ENCODE measurements at regions not wholly inside any gene's neighbourhood (a gene's known extent, or its start where the extent isn't known, plus 50 kb on each side); places are given as distances from the start of the nearest gene placed in this dataset.

DNA sequence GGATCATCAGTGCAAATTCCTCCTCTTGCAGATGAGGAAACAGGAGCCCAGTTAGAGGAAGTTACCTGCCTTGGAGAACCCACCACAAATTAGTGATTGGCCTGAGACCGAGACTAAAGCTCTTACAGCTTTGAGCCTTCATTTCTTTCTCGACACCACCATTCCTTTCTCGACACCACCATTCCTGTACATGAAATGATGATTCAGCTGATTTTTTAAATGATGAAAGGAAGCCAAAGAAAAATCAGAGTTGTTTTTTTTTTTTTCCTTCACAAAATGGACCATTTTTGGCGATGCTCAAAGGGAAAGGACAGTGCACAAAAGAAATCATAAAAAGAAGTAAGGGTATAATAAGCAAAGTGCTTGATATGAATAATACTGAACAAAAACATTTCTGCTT, 1080.2 kb upstream of the AUTS2 start:
- Mint-ChIP-seq H3K27me3 (ENCODE audit: insufficient read depth) (no peaks in the 10 kb centered on the region), H3K4me1 (ENCODE audit: low read depth) (no peaks in the 10 kb centered on the region), H3K4me3 (no peak overlapping the region), H3K36me3 (ENCODE audit: low read depth) (no peaks in the 10 kb centered on the region), H3K27ac (no peak overlapping the region), H3K9me3 (peaks cover 60% of the 10 kb centered on the region)
- intact Hi-C loops (cut with micrococcal nuclease) = no loop called here
- no peak for DNase-seq (ENCODE audit: low spot score)

DNA sequence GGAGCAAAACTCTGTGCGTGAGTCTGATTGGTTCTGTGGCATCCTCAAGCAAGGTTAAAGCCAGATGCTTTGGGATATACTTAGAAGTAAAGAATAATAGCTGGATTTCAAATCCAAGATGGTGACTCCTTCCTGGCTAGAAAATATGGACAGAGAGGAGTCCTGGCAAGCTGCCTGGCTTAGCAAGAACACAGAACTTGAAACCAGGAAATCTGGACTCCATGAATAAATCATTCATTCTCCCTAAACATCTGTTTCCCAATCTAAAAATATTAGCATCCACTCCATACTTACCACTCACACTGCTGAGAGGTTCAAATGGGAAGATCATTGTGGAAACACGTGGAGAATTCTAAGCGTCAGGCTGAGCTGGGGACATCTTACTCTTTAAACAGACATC, 1074.1 kb upstream of the AUTS2 start:
- intact Hi-C loops (cut with micrococcal nuclease) = no loop called here
- Mint-ChIP-seq H3K27ac (no peak overlapping the region), H3K4me1 (ENCODE audit: low read depth) (no peaks in the 10 kb centered on the region), H3K36me3 (ENCODE audit: low read depth) (no peaks in the 10 kb centered on the region), H3K27me3 (ENCODE audit: insufficient read depth) (no peaks in the 10 kb centered on the region), H3K4me3 (no peak overlapping the region), H3K9me3 (peaks cover 62% of the 10 kb centered on the region)
- no peak for DNase-seq (ENCODE audit: low spot score)

DNA sequence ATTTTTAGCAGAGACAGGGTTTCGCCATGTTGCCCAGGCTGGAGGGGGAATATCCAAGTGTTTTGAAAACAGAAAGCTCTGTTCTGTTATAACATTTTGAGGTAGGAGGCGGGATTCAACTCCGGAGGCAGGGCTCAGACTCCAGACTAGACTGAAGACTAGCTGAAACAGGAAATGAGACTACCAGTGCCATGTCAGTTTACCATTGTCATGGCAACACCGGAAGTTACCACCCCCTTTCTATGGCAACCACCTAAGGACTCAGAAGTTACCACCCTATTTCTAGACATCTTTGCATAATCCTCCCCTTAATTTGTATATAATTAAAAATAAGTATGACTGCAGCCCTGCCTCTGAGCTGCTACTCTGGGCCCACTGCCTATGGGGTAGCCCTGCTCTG, 1069.1 kb upstream of the AUTS2 start:
- no peaks in the 10 kb centered on the region for H3K36me3 Mint-ChIP-seq (ENCODE audit: low read depth)
- H3K27ac Mint-ChIP-seq = no peak overlapping the region
- no peaks in the 10 kb centered on the region for H3K4me1 Mint-ChIP-seq (ENCODE audit: low read depth)
- intact Hi-C loops (cut with micrococcal nuclease) = no loop called here
- H3K4me3 Mint-ChIP-seq = no peak overlapping the region
- H3K27me3 Mint-ChIP-seq (ENCODE audit: insufficient read depth) = no peaks in the 10 kb centered on the region
- no peak for DNase-seq (ENCODE audit: low spot score)
- peaks cover 45% of the 10 kb centered on the region for H3K9me3 Mint-ChIP-seq

DNA sequence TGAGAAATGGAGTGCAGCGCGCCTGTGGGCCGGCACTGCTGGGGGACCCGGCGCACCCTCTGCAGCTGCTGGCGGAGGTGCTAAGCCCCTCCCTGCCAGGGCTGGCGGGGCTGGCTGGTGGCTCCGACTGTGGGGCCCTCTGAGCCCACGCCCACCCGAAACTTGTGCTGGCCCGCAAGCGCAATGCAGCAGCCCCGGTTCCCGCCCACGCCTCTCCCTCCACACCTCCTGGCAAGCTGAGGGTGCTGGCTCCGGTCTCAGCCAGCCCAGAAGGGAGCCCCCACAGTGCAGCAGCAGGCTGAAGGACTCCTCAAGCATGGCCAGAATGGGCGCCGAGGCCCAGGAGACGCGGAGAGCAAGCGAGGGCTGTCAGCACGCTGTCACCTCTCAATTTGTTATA, 1063.0 kb upstream of the AUTS2 start:
- Mint-ChIP-seq H3K36me3 (ENCODE audit: low read depth) (no peaks in the 10 kb centered on the region), H3K27me3 (ENCODE audit: insufficient read depth) (no peaks in the 10 kb centered on the region), H3K27ac (no peak overlapping the region), H3K4me3 (no peak overlapping the region), H3K4me1 (ENCODE audit: low read depth) (no peaks in the 10 kb centered on the region), H3K9me3 (peaks cover 23% of the 10 kb centered on the region)
- no peak for DNase-seq (ENCODE audit: low spot score)
- intact Hi-C loops (cut with micrococcal nuclease) = no loop called here

DNA sequence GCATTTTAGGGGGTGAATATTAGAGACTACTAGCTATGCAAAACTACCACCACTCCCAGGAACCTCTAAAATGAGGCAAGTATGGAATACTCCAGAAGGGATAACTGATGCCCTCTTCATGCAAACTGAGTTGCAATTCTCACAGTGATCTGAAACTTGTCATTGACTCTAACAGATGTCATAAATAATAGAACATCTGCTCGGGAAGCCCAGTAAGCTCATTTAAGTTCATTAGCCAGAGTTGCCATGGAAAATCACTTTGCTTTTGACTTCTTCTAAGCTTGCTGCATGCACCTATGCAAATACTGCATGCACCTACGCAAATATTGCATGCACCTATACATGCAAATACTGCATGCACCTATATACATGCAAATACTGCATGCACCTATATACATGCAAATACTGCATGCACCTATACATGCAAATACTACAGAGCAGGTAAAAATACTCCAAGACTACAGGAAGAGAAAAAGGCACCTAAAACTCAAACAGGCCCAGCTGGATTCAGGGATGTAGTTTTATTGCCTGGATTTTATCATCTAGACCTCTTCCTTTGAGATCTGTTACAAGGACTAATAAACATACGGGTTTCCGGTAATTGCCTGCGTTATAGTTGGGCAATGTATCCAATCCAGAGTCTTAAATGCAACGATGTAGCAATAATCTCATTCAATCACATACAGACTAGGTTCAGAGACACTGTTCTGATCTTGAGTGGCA, 1061.1 kb upstream of the AUTS2 start:
- Mint-ChIP-seq H3K4me3 (no peak overlapping the region), H3K27ac (no peak overlapping the region), H3K4me1 (ENCODE audit: low read depth) (no peaks in the 10 kb centered on the region), H3K9me3 (peaks cover 32% of the 10 kb centered on the region), H3K27me3 (ENCODE audit: insufficient read depth) (no peaks in the 10 kb centered on the region), H3K36me3 (ENCODE audit: low read depth) (no peaks in the 10 kb centered on the region)
- no peak for DNase-seq (ENCODE audit: low spot score)
- intact Hi-C loops (cut with micrococcal nuclease) = no loop called here

DNA sequence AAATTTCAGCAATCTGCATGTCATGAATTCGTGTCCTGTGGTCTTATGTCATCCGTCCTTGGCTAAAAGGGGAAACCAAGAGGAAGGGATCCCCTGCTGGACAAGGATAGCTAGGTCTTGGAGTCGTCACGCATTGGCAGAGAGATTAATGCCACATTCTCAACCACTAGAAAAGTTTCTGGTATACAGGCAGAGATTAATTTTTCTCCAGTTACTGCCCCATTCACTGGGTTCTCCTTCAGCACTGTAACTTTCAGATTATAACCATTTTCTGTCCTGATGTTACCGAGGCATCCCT, 1060.6 kb upstream of the AUTS2 start:
- Mint-ChIP-seq H3K27me3 (ENCODE audit: insufficient read depth) (no peaks in the 10 kb centered on the region), H3K4me1 (ENCODE audit: low read depth) (no peaks in the 10 kb centered on the region), H3K36me3 (ENCODE audit: low read depth) (no peaks in the 10 kb centered on the region), H3K9me3 (peaks cover 32% of the 10 kb centered on the region), H3K27ac (no peak overlapping the region), H3K4me3 (no peak overlapping the region)
- no peak for DNase-seq (ENCODE audit: low spot score)
- intact Hi-C loops (cut with micrococcal nuclease) = no loop called here

DNA sequence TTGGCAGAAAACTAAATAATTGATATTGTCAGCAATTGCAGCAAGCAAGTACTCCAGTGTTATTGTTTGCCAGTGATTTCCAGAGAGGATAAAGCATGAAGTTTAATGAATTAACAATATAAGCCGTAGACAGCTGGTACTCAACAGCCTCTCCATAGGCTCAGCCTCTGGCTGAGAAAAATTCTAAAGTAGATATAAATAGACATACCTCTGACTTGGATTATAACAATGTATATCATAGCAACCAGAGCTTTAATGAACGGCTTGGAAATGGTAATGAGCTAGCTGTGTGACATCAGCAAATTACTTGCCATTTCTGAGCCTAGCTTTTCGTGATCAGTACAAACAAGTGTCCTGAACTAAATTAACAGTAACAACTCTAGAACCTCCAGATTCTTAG, 1055.4 kb upstream of the AUTS2 start:
- H3K27me3 Mint-ChIP-seq (ENCODE audit: insufficient read depth) = no peaks in the 10 kb centered on the region
- H3K27ac Mint-ChIP-seq = no peak overlapping the region
- H3K4me1 Mint-ChIP-seq (ENCODE audit: low read depth) = no peaks in the 10 kb centered on the region
- no peak for DNase-seq (ENCODE audit: low spot score)
- H3K4me3 Mint-ChIP-seq = no peak overlapping the region
- peaks cover 41% of the 10 kb centered on the region for H3K9me3 Mint-ChIP-seq
- H3K36me3 Mint-ChIP-seq (ENCODE audit: low read depth) = no peaks in the 10 kb centered on the region
- intact Hi-C loops (cut with micrococcal nuclease) = no loop called here

DNA sequence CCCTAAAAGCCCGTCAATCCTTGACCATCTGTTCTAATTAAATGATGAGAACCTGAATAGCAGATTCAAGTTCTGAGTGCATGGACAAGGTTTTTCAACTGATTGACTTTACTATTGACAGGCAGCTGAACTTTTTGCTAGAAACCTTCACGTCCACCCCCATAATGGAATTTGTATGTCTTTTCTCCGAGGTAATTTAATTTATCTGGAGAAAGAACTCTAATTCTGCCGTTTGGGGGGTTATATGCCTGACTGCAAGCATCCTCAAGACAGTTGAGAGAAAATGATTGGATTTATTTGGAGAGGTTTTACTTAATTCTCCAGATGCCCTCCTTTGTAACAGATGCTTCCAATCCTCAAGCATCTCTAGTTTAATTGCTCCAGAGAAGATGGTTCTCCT, 1053.4 kb upstream of the AUTS2 start:
- Mint-ChIP-seq H3K4me1 (ENCODE audit: low read depth) (no peaks in the 10 kb centered on the region), H3K9me3 (peaks cover 44% of the 10 kb centered on the region), H3K36me3 (ENCODE audit: low read depth) (no peaks in the 10 kb centered on the region), H3K27ac (no peak overlapping the region), H3K4me3 (no peak overlapping the region), H3K27me3 (ENCODE audit: insufficient read depth) (no peaks in the 10 kb centered on the region)
- DNase-seq (ENCODE audit: low spot score) = no peak
- intact Hi-C loops (cut with micrococcal nuclease) = no loop called here

DNA sequence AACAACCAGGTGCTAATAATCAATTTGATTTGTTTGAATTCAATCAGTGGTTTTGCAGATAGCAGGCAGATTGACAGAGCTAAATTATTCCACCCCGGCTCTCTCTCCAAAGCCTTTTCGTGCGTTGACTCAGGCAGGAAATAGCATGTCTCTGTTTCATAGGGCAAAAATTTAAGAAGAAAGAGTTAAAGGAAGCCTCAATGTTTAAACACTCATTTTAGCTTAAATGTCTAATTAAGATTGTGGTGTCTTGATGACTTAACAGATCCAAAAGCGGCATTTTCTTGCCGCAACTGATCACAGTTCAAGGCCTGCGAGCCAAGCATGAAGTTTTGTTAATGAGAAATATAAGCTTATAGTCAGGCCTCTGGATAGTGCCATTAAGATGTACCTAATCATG, 1051.1 kb upstream of the AUTS2 start:
- Mint-ChIP-seq H3K4me1 (ENCODE audit: low read depth) (no peaks in the 10 kb centered on the region), H3K36me3 (ENCODE audit: low read depth) (no peaks in the 10 kb centered on the region), H3K27ac (no peak overlapping the region), H3K9me3 (peaks cover 36% of the 10 kb centered on the region), H3K4me3 (no peak overlapping the region), H3K27me3 (ENCODE audit: insufficient read depth) (no peaks in the 10 kb centered on the region)
- no peak for DNase-seq (ENCODE audit: low spot score)
- intact Hi-C loops (cut with micrococcal nuclease) = no loop called here

DNA sequence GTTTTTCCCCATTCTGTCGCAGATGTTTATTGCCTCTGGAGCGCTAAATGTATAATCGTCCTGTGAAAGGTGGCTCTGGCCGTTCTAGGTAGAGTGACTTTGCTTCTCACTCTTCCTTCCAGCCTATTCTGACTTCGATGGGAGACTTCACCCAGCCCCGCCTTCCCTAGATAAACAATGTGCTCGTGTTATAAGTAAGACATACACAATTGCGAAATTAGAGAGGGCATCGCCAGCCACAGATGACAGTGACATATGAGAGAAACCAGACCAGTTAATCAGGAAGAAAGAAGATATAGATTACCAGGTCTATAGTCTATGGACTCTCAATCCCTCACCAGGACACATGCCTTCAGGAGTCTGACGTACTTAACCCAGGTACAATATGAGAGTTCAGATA, 1050.5 kb upstream of the AUTS2 start:
- Mint-ChIP-seq H3K27me3 (ENCODE audit: insufficient read depth) (no peaks in the 10 kb centered on the region), H3K36me3 (ENCODE audit: low read depth) (no peaks in the 10 kb centered on the region), H3K4me1 (ENCODE audit: low read depth) (no peaks in the 10 kb centered on the region), H3K4me3 (no peak overlapping the region), H3K27ac (no peak overlapping the region), H3K9me3 (peaks cover 40% of the 10 kb centered on the region)
- DNase-seq (ENCODE audit: low spot score) = no peak
- intact Hi-C loops (cut with micrococcal nuclease) = no loop called here

DNA sequence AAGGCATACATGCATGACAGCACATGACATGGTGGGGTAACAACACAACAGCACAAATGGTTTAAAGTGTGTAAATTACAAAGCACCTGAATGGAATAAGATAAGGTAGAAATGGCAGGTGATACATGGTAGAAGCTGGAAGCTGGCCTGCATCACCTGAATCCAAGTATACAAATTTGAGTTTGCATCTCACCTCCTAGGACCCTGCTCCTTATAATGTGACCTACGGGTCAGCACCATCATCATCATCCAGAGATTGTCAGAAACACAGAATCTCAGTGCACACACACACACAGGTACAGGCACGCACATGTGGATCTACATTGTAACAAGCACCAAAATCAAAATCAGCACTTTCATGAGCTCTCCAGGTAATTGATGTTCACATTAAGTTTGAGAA, 1048.2 kb upstream of the AUTS2 start:
- no peak overlapping the region for H3K4me3 Mint-ChIP-seq
- no peak for DNase-seq (ENCODE audit: low spot score)

DNA sequence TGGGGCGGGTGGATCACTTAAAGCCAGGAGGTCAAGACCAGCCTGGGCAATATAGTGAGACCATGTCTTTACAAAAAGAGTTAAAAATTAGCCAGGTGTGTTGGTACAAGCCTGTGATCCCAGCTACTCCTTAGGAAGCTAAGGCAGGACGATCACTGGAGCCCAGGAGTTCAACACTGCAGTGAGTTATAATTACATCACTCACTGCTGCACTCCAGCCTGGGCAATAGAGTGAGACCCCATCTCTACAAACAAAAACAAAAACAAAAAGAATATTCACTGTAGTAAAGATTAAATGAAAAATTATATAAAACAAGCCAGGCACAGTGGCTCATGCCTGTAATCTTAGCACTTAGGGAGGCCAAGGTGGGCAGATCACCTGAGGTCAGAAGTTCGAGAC, 1047.6 kb upstream of the AUTS2 start:
- no peaks in the 10 kb centered on the region for H3K4me1 Mint-ChIP-seq (ENCODE audit: low read depth)
- H3K4me3 Mint-ChIP-seq = no peak overlapping the region
- peaks cover 29% of the 10 kb centered on the region for H3K9me3 Mint-ChIP-seq
- no peaks in the 10 kb centered on the region for H3K27me3 Mint-ChIP-seq (ENCODE audit: insufficient read depth)
- intact Hi-C loops (cut with micrococcal nuclease) = no loop called here
- H3K36me3 Mint-ChIP-seq (ENCODE audit: low read depth) = no peaks in the 10 kb centered on the region
- no peak for DNase-seq (ENCODE audit: low spot score)
- H3K27ac Mint-ChIP-seq = no peak overlapping the region

More for the DNA sequence above, 1048.2 kb upstream of the AUTS2 start:
- Mint-ChIP-seq H3K4me1 (ENCODE audit: low read depth) (no peaks in the 10 kb centered on the region), H3K36me3 (ENCODE audit: low read depth) (no peaks in the 10 kb centered on the region), H3K27ac (no peak overlapping the region), H3K9me3 (peaks cover 30% of the 10 kb centered on the region), H3K27me3 (ENCODE audit: insufficient read depth) (no peaks in the 10 kb centered on the region)
- intact Hi-C loops (cut with micrococcal nuclease) = no loop called here

DNA sequence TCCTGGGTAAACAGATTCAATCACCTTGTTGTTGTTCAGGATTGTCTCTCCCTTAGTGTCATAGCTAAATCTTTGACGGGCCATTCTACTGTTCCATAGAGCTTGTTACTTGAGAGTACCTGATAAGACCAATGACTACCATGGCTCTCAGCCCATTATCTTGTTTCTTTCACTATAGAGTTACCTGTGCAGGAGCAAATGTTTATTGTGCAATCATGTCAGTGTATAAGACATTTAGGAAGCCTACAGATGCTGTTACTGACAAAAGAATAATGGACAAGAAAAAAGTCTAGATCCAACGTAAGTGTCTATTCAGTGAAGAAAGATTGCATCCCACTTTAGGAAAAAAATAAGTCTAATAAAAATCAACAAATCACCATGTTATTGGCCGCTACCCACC, 1041.7 kb upstream of the AUTS2 start:
- Mint-ChIP-seq H3K4me1 (ENCODE audit: low read depth) (no peaks in the 10 kb centered on the region), H3K27ac (no peak overlapping the region), H3K27me3 (ENCODE audit: insufficient read depth) (no peaks in the 10 kb centered on the region), H3K4me3 (no peak overlapping the region), H3K9me3 (peaks cover 16% of the 10 kb centered on the region), H3K36me3 (ENCODE audit: low read depth) (no peaks in the 10 kb centered on the region)
- intact Hi-C loops (cut with micrococcal nuclease) = no loop called here
- DNase-seq (ENCODE audit: low spot score) = no peak

DNA sequence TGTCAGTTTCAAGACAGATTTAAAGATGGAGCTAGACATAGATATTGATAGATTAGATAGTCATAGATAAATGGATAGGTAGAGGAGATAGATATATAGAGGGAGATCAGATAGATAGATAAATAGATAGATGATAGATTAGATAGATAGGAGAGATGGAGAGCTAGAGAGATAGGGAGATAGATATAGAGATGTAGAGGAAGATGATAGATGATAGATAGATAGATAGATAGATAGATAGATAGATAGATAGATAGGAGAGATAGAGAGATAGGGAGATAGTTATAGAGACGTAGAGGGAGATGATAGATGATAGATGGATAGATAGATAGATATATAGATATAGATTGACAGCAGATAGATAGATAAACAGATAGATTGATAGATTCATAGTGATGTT, 1038.8 kb upstream of the AUTS2 start:
- Mint-ChIP-seq H3K4me1 (ENCODE audit: low read depth) (no peaks in the 10 kb centered on the region), H3K36me3 (ENCODE audit: low read depth) (no peaks in the 10 kb centered on the region), H3K27ac (no peak overlapping the region), H3K9me3 (peaks cover 21% of the 10 kb centered on the region), H3K27me3 (ENCODE audit: insufficient read depth) (no peaks in the 10 kb centered on the region), H3K4me3 (no peak overlapping the region)
- intact Hi-C loops (cut with micrococcal nuclease) = no loop called here
- no peak for DNase-seq (ENCODE audit: low spot score)

Measured in activated T-helper 1 cell treated with anti-CD3 and anti-CD28 coated beads, Interleukin-12 subunit alpha, Interleukin-12 subunit beta, Interleukin-2, Interleukin-4 antibody, amounts not matched to agents 30 ng/mL and 10 ng/mL and 1 ng/mL, durations not matched to agents 14 hours and 24 hours and 36 hours (primary cell).